GM11168 (cell line): ENCODE measurements at regions not wholly inside any gene's neighbourhood (a gene's known extent, or its start where the extent isn't known, plus 50 kb on each side); places are given as distances from the start of the nearest gene placed in this dataset.
"Not testable (repeated sequence)": the region's sequence is repeated elsewhere in the genome, so short reads cannot be mapped to it uniquely, and the experiment has no call there.

Experiments used
- in situ Hi-C: fragments of 300-500 bp; cut with MboI; formaldehyde crosslinking; loops from one replicate; pipeline ENCODE4 v1.12.0; 2022; ENCODE audit warnings: low sequenced_read_pairs; ENCODE audit not compliant: unreplicated experiment

GRCh38 chr6:51450958-51451357 lies 632.3 kb downstream of the TFAP2B start:
- in situ Hi-C loops: no loop called here

GRCh38 chr6:51456282-51456681 lies 631.1 kb downstream of the PKHD1 start:
- in situ Hi-C loops: no loop called here

- in situ Hi-C loops: no loop called here
Measured at GRCh38 chr6:51459958-51460357, 627.5 kb downstream of the PKHD1 start.

GRCh38 chr6:51462896-51463295 lies 624.5 kb downstream of the PKHD1 start:
- in situ Hi-C loops: no loop called here

GRCh38 chr6:51463321-51463720 lies 624.1 kb downstream of the PKHD1 start:
- in situ Hi-C loops: no loop called here

GRCh38 chr6:51464956-51465355 lies 622.5 kb downstream of the PKHD1 start:
- in situ Hi-C loops: no loop called here

GRCh38 chr6:51466427-51466826 lies 621.0 kb downstream of the PKHD1 start:
- in situ Hi-C loops: no loop called here

GRCh38 chr6:51467231-51467952 lies 620.0 kb downstream of the PKHD1 start:
- in situ Hi-C loops: no loop called here

- in situ Hi-C loops: no loop called here
Measured at GRCh38 chr6:51468704-51469103, 618.7 kb downstream of the PKHD1 start.

GRCh38 chr6:51472745-51473487 lies 614.5 kb downstream of the PKHD1 start:
- in situ Hi-C loops: no loop called here

- in situ Hi-C loops: no loop called here
Measured at GRCh38 chr6:51474022-51474975, 613.1 kb downstream of the PKHD1 start.

GRCh38 chr6:51477711-51478311 lies 609.6 kb downstream of the PKHD1 start:
- in situ Hi-C loops: no loop called here

GRCh38 chr6:51479296-51479695 lies 608.1 kb downstream of the PKHD1 start:
- in situ Hi-C loops: no loop called here

- in situ Hi-C loops: no loop called here
Measured at GRCh38 chr6:51480040-51480439, 607.4 kb downstream of the PKHD1 start.

GRCh38 chr6:51485869-51486268 lies 601.5 kb downstream of the PKHD1 start:
- in situ Hi-C loops: not testable (repeated sequence)

- in situ Hi-C loops: no loop called here
Measured at GRCh38 chr6:51487937-51488336, 599.5 kb downstream of the PKHD1 start.

- in situ Hi-C loops: no loop called here
Measured at GRCh38 chr6:51489133-51489532, 598.3 kb downstream of the PKHD1 start.

GRCh38 chr6:51490101-51490500 lies 597.3 kb downstream of the PKHD1 start:
- in situ Hi-C loops: no loop called here

GRCh38 chr6:51494342-51494741 lies 593.1 kb downstream of the PKHD1 start:
- in situ Hi-C loops: no loop called here

GRCh38 chr6:51495096-51495495 lies 592.3 kb downstream of the PKHD1 start:
- in situ Hi-C loops: no loop called here
